HCT116 (cell line): ENCODE measurements at regions not wholly inside any gene's neighbourhood (a gene's known extent, or its start where the extent isn't known, plus 50 kb on each side); places are given as distances from the start of the nearest gene placed in this dataset.

ENCODE experiments used
- ATAC-seq: fragments of 200-7000 bp; cut with Tn5 transposase; 2 replicates; pipeline ENCODE4 v1.9.1; 2020; ENCODE audit warnings: mild to moderate bottlenecking, moderate library complexity
- BruUV-seq: library from RNA; stranded (reverse); fragments of 400-500 nt; replicated peaks from 2 replicates; lab custom pipeline; 2021; lab: Mats Ljungman, UMichigan
- CTCF ChIA-PET: fragments of 300-600 bp; sonication (Branson Sonifier 250); formaldehyde crosslinking; loops from one replicate; lab custom pipeline; 2021; ENCODE audit warnings: antibody characterized with exemption; lab: Charles Lee
- POLR2A ChIA-PET: fragments of 300-600, 350-600 bp; sonication (Branson Sonifier 250); formaldehyde crosslinking; loops from one replicate; lab custom pipeline; 2021; ENCODE audit warnings: antibody characterized with exemption; lab: Charles Lee
- RAD21 ChIA-PET, 2 experiments: fragments of 300-600 bp; sonication (Branson Sonifier 250); formaldehyde crosslinking; loops; one replicate each; lab custom pipeline; 2023; ENCODE audit warnings: low total read pairs in 2 of 2; ENCODE audit not compliant: uncharacterized antibody in 2 of 2, unreplicated experiment in 2 of 2, low non-redundant PET in 1 of 2; lab: Charles Lee
- DNase-seq: peaks from one replicate; pipeline ENCODE4 v3.0.0-alpha.2; 2010; ENCODE audit warnings: low read depth, low spot score
- H2AFZ ChIP-seq: fragments of 200-600 bp; shearing (Covaris generic), sonication (generic); 2 replicates; pipeline ENCODE4 v1.6.1; 2017; ENCODE audit warnings: low read depth, mixed run types, mixed read lengths, antibody characterized with exemption, low read length; ENCODE audit not compliant: poor library complexity, severe bottlenecking
- H3K27ac ChIP-seq: 2 replicates; pipeline ENCODE4 v1.5.1; 2012; ENCODE audit warnings: low read depth, low read length
- H3K27me3 ChIP-seq: fragments of 200-600 bp; sonication (generic); 2 replicates; pipeline ENCODE4 v1.6.1; 2016; ENCODE audit warnings: mixed run types, low read length, mixed read lengths; ENCODE audit not compliant: insufficient read depth
- H3K36me3 ChIP-seq, 2 experiments: fragments of 200-500 bp in 1 of 2; fragments of 200-600 bp in 1 of 2; sonication (Bioruptor generic) in 1 of 2; sonication (generic) in 1 of 2; 2 replicates each; pipeline versions ENCODE4 v1.5.1 to v1.6.1; 2014 to 2016; ENCODE audit warnings: low read length in 2 of 2, inconsistent platforms in 1 of 2, mixed read lengths in 1 of 2, mixed run types in 1 of 2; ENCODE audit not compliant: insufficient read depth in 2 of 2, control insufficient read depth in 1 of 2
- H3K4me1 ChIP-seq, 2 experiments: fragments of 200-600 bp in 1 of 2; sonication (generic) in 1 of 2; 2 replicates each; pipeline versions ENCODE4 v1.5.1 to v1.6.1; 2012 to 2017; ENCODE audit warnings: low read length in 2 of 2, inconsistent platforms in 1 of 2, mild to moderate bottlenecking in 1 of 2, mixed read lengths in 1 of 2, mixed run types in 1 of 2, moderate library complexity in 1 of 2; ENCODE audit not compliant: insufficient read depth in 2 of 2, control insufficient read depth in 1 of 2
- H3K4me2 ChIP-seq: fragments of 200-600 bp; sonication (generic); 2 replicates; pipeline ENCODE4 v1.6.1; 2017; ENCODE audit warnings: mixed run types, low read length, mixed read lengths
- H3K4me3 ChIP-seq, 2 experiments: fragments of 200-600 bp in 1 of 2; sonication (generic) in 1 of 2; replicated peaks in 1 of 2; 2 replicates each; pipeline ENCODE4 v1.5.1; 2011 to 2016; ENCODE audit warnings: low read length in 2 of 2, control low read depth in 1 of 2, low read depth in 1 of 2, mild to moderate bottlenecking in 1 of 2, mixed read lengths in 1 of 2, mixed run types in 1 of 2
- H3K79me2 ChIP-seq: fragments of 200-600 bp; sonication (generic); 2 replicates; pipeline ENCODE4 v1.6.1; 2017; ENCODE audit warnings: mild to moderate bottlenecking, mixed run types, low read length, moderate library complexity, mixed read lengths; ENCODE audit not compliant: insufficient read depth
- H3K9ac ChIP-seq: fragments of 200-600 bp; sonication (generic); 2 replicates; pipeline ENCODE4 v1.6.1; 2016; ENCODE audit warnings: low read length, mixed read lengths
- H3K9me2 ChIP-seq: fragments of 200-600 bp; sonication (generic), shearing (Covaris generic); 2 replicates; pipeline ENCODE4 v1.6.1; 2017; ENCODE audit warnings: mixed run types, mild to moderate bottlenecking, moderate library complexity; ENCODE audit not compliant: insufficient read depth
- H3K9me3 ChIP-seq, 2 experiments: fragments of 200-500 bp in 1 of 2; fragments of 200-600 bp in 1 of 2; sonication (Bioruptor generic) in 1 of 2; sonication (generic) in 1 of 2; 2 replicates each; pipeline ENCODE4 v1.6.1; 2014 to 2017; ENCODE audit warnings: low read length in 2 of 2, mixed read lengths in 2 of 2, inconsistent platforms in 1 of 2, low read depth in 1 of 2, mild to moderate bottlenecking in 1 of 2, mixed run types in 1 of 2, moderate library complexity in 1 of 2; ENCODE audit not compliant: control insufficient read depth in 1 of 2, insufficient read depth in 1 of 2
- H4K20me1 ChIP-seq: fragments of 200-600 bp; sonication (generic), shearing (Covaris generic); 2 replicates; pipeline ENCODE4 v1.6.1; 2017; ENCODE audit warnings: mixed run types, mild to moderate bottlenecking, moderate library complexity; ENCODE audit not compliant: insufficient read depth
- CBX3 ChIP-seq: IDR thresholded peaks from 2 replicates; pipeline ENCODE4 v1.6.1; 2012; ENCODE audit warnings: low read depth
- CEBPB ChIP-seq: IDR thresholded peaks from 2 replicates; pipeline ENCODE4 v1.6.1; 2012; ENCODE audit warnings: low read depth
- EGR1 ChIP-seq: IDR thresholded peaks from 2 replicates; pipeline ENCODE4 v1.6.1; 2012; ENCODE audit warnings: low read depth
- ELF1 ChIP-seq: IDR thresholded peaks from 2 replicates; pipeline ENCODE4 v1.6.1; 2012; ENCODE audit warnings: low read depth, borderline replicate concordance
- EZH2 ChIP-seq: fragments of 200-600 bp; sonication (generic); IDR thresholded peaks from 2 replicates; pipeline ENCODE4 v1.6.1; 2017; ENCODE audit warnings: antibody characterized with exemption, mixed run types
- JUND ChIP-seq: IDR thresholded peaks from 2 replicates; pipeline ENCODE4 v1.6.1; 2012
- POLR2A ChIP-seq: IDR thresholded peaks from 2 replicates; pipeline ENCODE4 v1.7.0; 2011; ENCODE audit warnings: borderline replicate concordance; ENCODE audit not compliant: insufficient read depth, insufficient read length; ENCODE audit errors: extremely low read depth
- SIN3A ChIP-seq: IDR thresholded peaks from 2 replicates; pipeline ENCODE4 v1.6.1; 2012; ENCODE audit warnings: low read depth
- SP1 ChIP-seq: IDR thresholded peaks from 2 replicates; pipeline ENCODE4 v1.6.1; 2012; ENCODE audit warnings: low read depth
- SRF ChIP-seq: IDR thresholded peaks from 2 replicates; pipeline ENCODE4 v1.6.1; 2012; ENCODE audit warnings: low read depth
- TCF7L2 ChIP-seq: IDR thresholded peaks from 2 replicates; pipeline ENCODE4 v1.7.0; 2011; ENCODE audit warnings: borderline replicate concordance, inconsistent platforms; ENCODE audit not compliant: insufficient read depth, insufficient read length; ENCODE audit errors: extremely low read depth
- YY1 ChIP-seq: IDR thresholded peaks from 2 replicates; pipeline ENCODE4 v1.6.1; 2011; ENCODE audit warnings: low read length, low read depth, moderate library complexity, mild to moderate bottlenecking; ENCODE audit not compliant: insufficient replicate concordance; ENCODE audit errors: extremely low read depth
- ZNF274 ChIP-seq: fragments of 200-500 bp; sonication (Bioruptor generic); IDR thresholded peaks from 2 replicates; pipeline ENCODE4 v1.6.1; 2014; ENCODE audit warnings: mild to moderate bottlenecking, low read depth, low read length, inconsistent platforms
- intact Hi-C: fragments of 100-400 bp; cut with micrococcal nuclease; formaldehyde crosslinking; loops from 2 replicates; pipeline ENCODE4 v1.10.0; 2022
- TF ChIP-seq, protein P1 (sequence below), 3 experiments: fragments of 200-600 bp in 1 of 3; sonication (generic) in 1 of 3; IDR thresholded peaks in 2 of 3; conservative IDR thresholded peaks in 1 of 3; 2 replicates each; pipeline ENCODE4 v1.5.1; 2012 to 2017; ENCODE audit warnings: low read depth in 2 of 3, low read length in 2 of 3, antibody characterized with exemption in 1 of 3, borderline replicate concordance in 1 of 3, control low read depth in 1 of 3, mild to moderate bottlenecking in 1 of 3, mixed read lengths in 1 of 3, mixed run types in 1 of 3, moderate library complexity in 1 of 3; ENCODE audit not compliant: insufficient read depth in 1 of 3
- TF ChIP-seq, protein P2 (sequence below): IDR thresholded peaks from 2 replicates; pipeline ENCODE4 v1.6.1; 2012
- TF ChIP-seq, protein P3 (sequence below): IDR thresholded peaks from 2 replicates; pipeline ENCODE4 v1.6.1; 2012
- TF ChIP-seq, protein P4 (sequence below): IDR thresholded peaks from 2 replicates; pipeline ENCODE4 v1.6.1; 2011; ENCODE audit warnings: mild to moderate bottlenecking, low read length, moderate library complexity; ENCODE audit not compliant: insufficient replicate concordance; ENCODE audit errors: extremely low read depth

DNA sequence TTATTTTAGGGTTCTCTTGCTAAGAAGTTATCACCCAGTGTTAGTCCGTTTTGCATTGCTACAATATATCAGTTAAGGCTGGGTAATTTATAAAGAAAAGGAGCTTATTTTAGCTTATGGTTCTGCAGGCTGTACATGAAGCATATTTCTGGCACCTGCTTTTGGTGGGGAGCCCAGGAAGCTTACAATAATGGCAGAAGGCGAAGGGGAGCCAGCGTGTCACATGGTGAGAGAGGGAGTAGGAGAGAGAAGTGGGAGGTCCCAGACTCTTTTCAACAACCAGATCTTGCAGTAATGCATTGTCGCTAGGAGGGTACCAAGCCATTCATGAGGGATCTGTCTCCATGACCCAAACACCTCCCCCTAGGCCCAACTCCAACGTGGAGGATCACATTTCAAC, 688.8 kb upstream of the PIK3C3 start:
- no peaks in the 10 kb centered on the region for H3K9me2 ChIP-seq
- H3K4me2 ChIP-seq, result no peak overlapping the region
- ChIA-PET CTCF (no interaction called here), RAD21 (no interaction called here), POLR2A (no interaction called here)
- BruUV-seq, result no TSS peak
- H3K4me1 ChIP-seq, result no peaks in the 10 kb centered on the region
- no peak for DNase-seq
- H4K20me1 ChIP-seq, result no peaks in the 10 kb centered on the region
- no peak overlapping the region for H3K27ac ChIP-seq
- no peak overlapping the region for H3K4me3 ChIP-seq
- no peaks in the 10 kb centered on the region for H3K27me3 ChIP-seq
- no peak overlapping the region for H2AFZ ChIP-seq
- intact Hi-C loops, result no loop called here
- peaks cover 12 to 14% of the 10 kb centered on the region in 2 experiments; a peak in 2 of 4 replicates for H3K9me3 ChIP-seq
- TF ChIP-seq ZNF274 (no peak), SIN3A (no peak), SRF (no peak), SP1 (no peak), EGR1 (no peak), EZH2 (no peak), JUND (no peak), POLR2A (no peak), YY1 (no peak), TCF7L2 (no peak), CBX3 (no peak), CEBPB (no peak), ELF1 (no peak)
- TF ChIP-seq, protein P1, sequence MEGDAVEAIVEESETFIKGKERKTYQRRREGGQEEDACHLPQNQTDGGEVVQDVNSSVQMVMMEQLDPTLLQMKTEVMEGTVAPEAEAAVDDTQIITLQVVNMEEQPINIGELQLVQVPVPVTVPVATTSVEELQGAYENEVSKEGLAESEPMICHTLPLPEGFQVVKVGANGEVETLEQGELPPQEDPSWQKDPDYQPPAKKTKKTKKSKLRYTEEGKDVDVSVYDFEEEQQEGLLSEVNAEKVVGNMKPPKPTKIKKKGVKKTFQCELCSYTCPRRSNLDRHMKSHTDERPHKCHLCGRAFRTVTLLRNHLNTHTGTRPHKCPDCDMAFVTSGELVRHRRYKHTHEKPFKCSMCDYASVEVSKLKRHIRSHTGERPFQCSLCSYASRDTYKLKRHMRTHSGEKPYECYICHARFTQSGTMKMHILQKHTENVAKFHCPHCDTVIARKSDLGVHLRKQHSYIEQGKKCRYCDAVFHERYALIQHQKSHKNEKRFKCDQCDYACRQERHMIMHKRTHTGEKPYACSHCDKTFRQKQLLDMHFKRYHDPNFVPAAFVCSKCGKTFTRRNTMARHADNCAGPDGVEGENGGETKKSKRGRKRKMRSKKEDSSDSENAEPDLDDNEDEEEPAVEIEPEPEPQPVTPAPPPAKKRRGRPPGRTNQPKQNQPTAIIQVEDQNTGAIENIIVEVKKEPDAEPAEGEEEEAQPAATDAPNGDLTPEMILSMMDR (IDR thresholded peaks at IDR 0.05 in 2 of 3, conservative IDR thresholded peaks at IDR 0.05 in 1 of 3; ENCODE audit: borderline replicate concordance in 1 of 3, insufficient read depth in 1 of 3, low read depth in 2 of 3, low read length in 2 of 3), result no peak
- TF ChIP-seq, protein P2, sequence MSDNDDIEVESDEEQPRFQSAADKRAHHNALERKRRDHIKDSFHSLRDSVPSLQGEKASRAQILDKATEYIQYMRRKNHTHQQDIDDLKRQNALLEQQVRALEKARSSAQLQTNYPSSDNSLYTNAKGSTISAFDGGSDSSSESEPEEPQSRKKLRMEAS, result no peak
- TF ChIP-seq, protein P3, sequence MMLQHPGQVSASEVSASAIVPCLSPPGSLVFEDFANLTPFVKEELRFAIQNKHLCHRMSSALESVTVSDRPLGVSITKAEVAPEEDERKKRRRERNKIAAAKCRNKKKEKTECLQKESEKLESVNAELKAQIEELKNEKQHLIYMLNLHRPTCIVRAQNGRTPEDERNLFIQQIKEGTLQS, result no peak
- TF ChIP-seq, protein P4, sequence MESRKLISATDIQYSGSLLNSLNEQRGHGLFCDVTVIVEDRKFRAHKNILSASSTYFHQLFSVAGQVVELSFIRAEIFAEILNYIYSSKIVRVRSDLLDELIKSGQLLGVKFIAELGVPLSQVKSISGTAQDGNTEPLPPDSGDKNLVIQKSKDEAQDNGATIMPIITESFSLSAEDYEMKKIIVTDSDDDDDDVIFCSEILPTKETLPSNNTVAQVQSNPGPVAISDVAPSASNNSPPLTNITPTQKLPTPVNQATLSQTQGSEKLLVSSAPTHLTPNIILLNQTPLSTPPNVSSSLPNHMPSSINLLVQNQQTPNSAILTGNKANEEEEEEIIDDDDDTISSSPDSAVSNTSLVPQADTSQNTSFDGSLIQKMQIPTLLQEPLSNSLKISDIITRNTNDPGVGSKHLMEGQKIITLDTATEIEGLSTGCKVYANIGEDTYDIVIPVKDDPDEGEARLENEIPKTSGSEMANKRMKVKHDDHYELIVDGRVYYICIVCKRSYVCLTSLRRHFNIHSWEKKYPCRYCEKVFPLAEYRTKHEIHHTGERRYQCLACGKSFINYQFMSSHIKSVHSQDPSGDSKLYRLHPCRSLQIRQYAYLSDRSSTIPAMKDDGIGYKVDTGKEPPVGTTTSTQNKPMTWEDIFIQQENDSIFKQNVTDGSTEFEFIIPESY, result no peak
- no peaks in the 10 kb centered on the region for H3K79me2 ChIP-seq
- no peaks in the 10 kb centered on the region for H3K36me3 ChIP-seq
- no peak for ATAC-seq
- H3K9ac ChIP-seq, result no peak overlapping the region
